ENCODE measurements at regions not wholly inside any gene's neighbourhood (a gene's known extent, or its start where the extent isn't known, plus 50 kb on each side); places are given as distances from the start of the nearest gene placed in this dataset.

DNA sequence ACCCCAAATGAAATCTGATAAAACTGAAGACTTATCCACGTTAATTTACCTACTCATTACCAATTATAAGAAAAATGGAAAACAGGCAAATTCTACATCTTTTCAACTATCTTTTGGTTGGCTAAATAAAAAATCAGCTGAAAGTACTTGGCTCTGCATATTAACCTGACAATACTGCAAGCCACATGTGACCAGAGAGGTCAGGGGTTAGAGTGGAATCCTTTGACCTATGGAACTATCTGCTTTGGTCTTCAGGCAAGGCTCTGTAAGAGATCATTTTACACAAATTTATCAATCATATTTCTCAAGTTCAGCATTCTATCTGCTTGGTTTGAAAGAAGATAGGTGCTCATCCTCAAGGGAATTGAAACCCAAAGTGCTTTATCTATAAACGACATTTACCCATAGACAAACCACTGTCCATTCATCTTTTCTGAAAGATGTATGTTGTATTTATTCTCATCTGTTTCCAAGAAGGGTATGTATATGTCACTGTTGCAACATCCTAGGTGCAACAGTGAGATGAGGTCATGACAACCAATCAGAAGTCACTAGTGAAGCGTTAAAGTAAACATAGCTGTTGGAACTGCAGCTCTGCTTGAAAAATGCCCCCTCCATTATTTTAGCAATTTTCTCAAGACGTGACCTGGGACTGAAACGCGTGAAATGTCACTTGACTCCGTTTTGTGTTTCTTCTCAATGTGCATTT lies 144.9 kb upstream of the POU5F2 start:
- no peak overlapping the region for H4K8ac ChIP-seq (ENCODE audit: extremely low read depth, insufficient read depth, low read length)
- H4K20me1 ChIP-seq (replicated peaks in 1 of 2; ENCODE audit: control insufficient read depth in 1 of 2, insufficient read depth in 2 of 2, low read length in 2 of 2): no peaks in the 10 kb centered on the region
- 91% methylated on average over 7 of the region's 7 CpGs; no CpG with 5 or more reads in 1 of the 2 experiments for WGBS, 2 experiments (ENCODE audit: extremely low coverage in 1 of 2, insufficient coverage in 1 of 2, insufficient read length in 1 of 2, insufficient replicate concordance in 2 of 2, low coverage in 1 of 2, low lambda C conversion rate in 2 of 2, missing lambda C conversion rate in 1 of 2)
- no peak overlapping the region for H2BK120ac ChIP-seq (replicated peaks; ENCODE audit: low read depth, low read length)
- no peak overlapping the region for H3K27ac ChIP-seq (ENCODE audit: low read depth, low read length)
- H3K79me2 ChIP-seq (ENCODE audit: control insufficient read depth in 1 of 2, insufficient read depth in 2 of 2, low read length in 2 of 2): no peaks in the 10 kb centered on the region
- no peaks in the 10 kb centered on the region; a peak in 1 of 7 replicates for H3K4me1 ChIP-seq (replicated peaks in 1 of 4; ENCODE audit: control insufficient read depth in 3 of 4, insufficient read depth in 4 of 4, low read length in 3 of 4)
- no peaks in the 10 kb centered on the region for H3K9me3 ChIP-seq (ENCODE audit: insufficient read depth in 2 of 2, low read depth in 1 of 2, low read length in 1 of 2)
- no peak overlapping the region for H2AFZ ChIP-seq (ENCODE audit: low read length)
- H4K91ac ChIP-seq (replicated peaks; ENCODE audit: insufficient read length, low read length): no peak overlapping the region
- FAIRE-seq (no peak), DNase-seq (ENCODE audit: low read depth in 1 of 2, low spot score in 2 of 2) (no peak)
- H2BK12ac ChIP-seq (ENCODE audit: low read depth, low read length): no peak overlapping the region
- POLR2A ChIA-PET (ENCODE audit: partially characterized antibody): no interaction called here
- no peak overlapping the region for H3K14ac ChIP-seq (ENCODE audit: insufficient read length)
- H2BK15ac ChIP-seq (ENCODE audit: low read length): no peak overlapping the region
- H2BK20ac ChIP-seq (ENCODE audit: low read length): no peak overlapping the region
- H3K23ac ChIP-seq (ENCODE audit: insufficient read length): no peak overlapping the region
- no peak overlapping the region for H4K5ac ChIP-seq (ENCODE audit: insufficient read length, low read depth, low read length)
- CTCF ChIA-PET (ENCODE audit: partially characterized antibody): interaction anchor here (0.6 to 4.5 kb wide), 4 partner anchors 8 to 1210 kb away, joined by 3 to 16 read pairs (median 8); no protein-coding TSS in a partner anchor
- no peak overlapping the region for H3K18ac ChIP-seq (ENCODE audit: extremely low read depth, low read length)
- H3K23me2 ChIP-seq (ENCODE audit: low read depth, low read length): no peaks in the 10 kb centered on the region; the same call in 1 of the 2 replicates
- no peak overlapping the region for H3K4me3 ChIP-seq (ENCODE audit: extremely low read depth in 1 of 4, insufficient read depth in 2 of 4, low read depth in 3 of 4, low read length in 4 of 4)
- no peaks in the 10 kb centered on the region for H3K36me3 ChIP-seq (ENCODE audit: control insufficient read depth in 2 of 4, insufficient read depth in 4 of 4, low read length in 3 of 4)
- H3K27me3 ChIP-seq (replicated peaks in 1 of 4; ENCODE audit: control insufficient read depth in 3 of 4, extremely low read depth in 1 of 4, insufficient read depth in 3 of 4, low read length in 3 of 4): no peaks in the 10 kb centered on the region
- no peak overlapping the region for H2BK5ac ChIP-seq (ENCODE audit: low read depth, low read length)
- no peak overlapping the region for H3K9ac ChIP-seq (replicated peaks in 1 of 4; ENCODE audit: extremely low read depth in 1 of 4, low read depth in 3 of 4, low read length in 3 of 4)
- no peak overlapping the region for H3K56ac ChIP-seq (replicated peaks; ENCODE audit: insufficient read length, low read depth, low read length)
- H3K79me1 ChIP-seq (ENCODE audit: low read depth, low read length): no peaks in the 10 kb centered on the region
- no peak overlapping the region for H2AK5ac ChIP-seq (ENCODE audit: low read depth, low read length)
- no peak overlapping the region for H3K4ac ChIP-seq (replicated peaks; ENCODE audit: insufficient read length, low read depth, low read length)
- H3K4me2 ChIP-seq (ENCODE audit: insufficient read depth in 1 of 2, low read depth in 2 of 2, low read length in 2 of 2): no peak overlapping the region
- no peak for TF ChIP-seq SP4 (IDR thresholded peaks at IDR 0.05; ENCODE audit: low read length)
- TF ChIP-seq MAFK (IDR thresholded peaks at IDR 0.05; ENCODE audit: low read depth, low read length): no peak
- TF ChIP-seq GTF2F1 (IDR thresholded peaks at IDR 0.05; ENCODE audit: borderline replicate concordance, low read depth, low read length): no peak
- TF ChIP-seq NANOG (IDR thresholded peaks at IDR 0.05; ENCODE audit: insufficient read depth, low read depth, low read length, poor library complexity, severe bottlenecking): no peak
- no peak for TF ChIP-seq KDM4A (IDR thresholded peaks at IDR 0.05; ENCODE audit: low read depth, low read length, severe bottlenecking)
- no peak for TF ChIP-seq SIX5 (IDR thresholded peaks at IDR 0.05; ENCODE audit: low read depth, low read length)
- TF ChIP-seq HDAC6 (IDR thresholded peaks at IDR 0.05; ENCODE audit: low read depth, low read length): no peak
- TF ChIP-seq GABPA (IDR thresholded peaks at IDR 0.05; ENCODE audit: borderline replicate concordance, insufficient read depth, low read length): no peak
- TF ChIP-seq SUZ12 (IDR thresholded peaks at IDR 0.05; ENCODE audit: low read length): no peak
- no peak for TF ChIP-seq EP300 (IDR thresholded peaks at IDR 0.05; ENCODE audit: borderline replicate concordance in 1 of 2, low read depth in 2 of 2, low read length in 2 of 2)
- no peak for TF ChIP-seq TCF12 (IDR thresholded peaks at IDR 0.05; ENCODE audit: low read depth, low read length)
- no peak for TF ChIP-seq HDAC2 (IDR thresholded peaks at IDR 0.05; ENCODE audit: borderline replicate concordance in 1 of 2, low read depth in 2 of 2, low read length in 2 of 2)
- TF ChIP-seq SIN3A (conservative IDR thresholded peaks at IDR 0.05 in 1 of 2, IDR thresholded peaks at IDR 0.05 in 1 of 2; ENCODE audit: low read depth in 1 of 2, low read length in 2 of 2): no peak

All from H1 (cell line).